Astrocyte (in vitro differentiated cells and primary cell): ENCODE measurements at regions not wholly inside any gene's neighbourhood (a gene's known extent, or its start where the extent isn't known, plus 50 kb on each side); places are given as distances from the start of the nearest gene placed in this dataset.

ENCODE experiments used
- EZH2 ChIP-seq: IDR thresholded peaks from 2 replicates; pipeline ENCODE4 v1.6.1; 2012; ENCODE audit warnings: mild to moderate bottlenecking, low read length, inconsistent platforms; ENCODE audit not compliant: insufficient read depth
- TF ChIP-seq, protein P1 (sequence below): IDR thresholded peaks from 2 replicates; pipeline ENCODE4 v1.5.1; 2011; ENCODE audit warnings: low read depth, mild to moderate bottlenecking, inconsistent platforms, low read length, moderate library complexity; ENCODE audit not compliant: insufficient read depth

DNA sequence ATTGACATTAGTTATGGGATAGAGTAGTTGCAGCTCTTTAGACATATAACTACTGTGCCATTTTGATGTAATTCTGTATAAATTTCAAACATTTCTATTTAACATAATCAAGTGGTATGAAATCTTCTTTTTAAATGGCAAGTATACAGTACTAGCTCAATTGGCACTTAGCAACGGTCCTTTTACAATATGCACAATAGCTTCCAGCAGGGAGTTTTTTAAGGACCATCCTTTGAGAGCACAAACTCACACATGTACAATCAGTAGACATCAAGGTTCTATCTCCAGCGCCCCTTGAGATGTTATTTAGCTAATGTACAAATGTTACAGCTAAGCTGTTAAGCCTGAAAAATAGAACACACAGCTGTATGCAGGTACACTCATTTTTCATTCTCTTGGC is 480.7 kb downstream of the TFEC start:
- TF ChIP-seq, protein P1, sequence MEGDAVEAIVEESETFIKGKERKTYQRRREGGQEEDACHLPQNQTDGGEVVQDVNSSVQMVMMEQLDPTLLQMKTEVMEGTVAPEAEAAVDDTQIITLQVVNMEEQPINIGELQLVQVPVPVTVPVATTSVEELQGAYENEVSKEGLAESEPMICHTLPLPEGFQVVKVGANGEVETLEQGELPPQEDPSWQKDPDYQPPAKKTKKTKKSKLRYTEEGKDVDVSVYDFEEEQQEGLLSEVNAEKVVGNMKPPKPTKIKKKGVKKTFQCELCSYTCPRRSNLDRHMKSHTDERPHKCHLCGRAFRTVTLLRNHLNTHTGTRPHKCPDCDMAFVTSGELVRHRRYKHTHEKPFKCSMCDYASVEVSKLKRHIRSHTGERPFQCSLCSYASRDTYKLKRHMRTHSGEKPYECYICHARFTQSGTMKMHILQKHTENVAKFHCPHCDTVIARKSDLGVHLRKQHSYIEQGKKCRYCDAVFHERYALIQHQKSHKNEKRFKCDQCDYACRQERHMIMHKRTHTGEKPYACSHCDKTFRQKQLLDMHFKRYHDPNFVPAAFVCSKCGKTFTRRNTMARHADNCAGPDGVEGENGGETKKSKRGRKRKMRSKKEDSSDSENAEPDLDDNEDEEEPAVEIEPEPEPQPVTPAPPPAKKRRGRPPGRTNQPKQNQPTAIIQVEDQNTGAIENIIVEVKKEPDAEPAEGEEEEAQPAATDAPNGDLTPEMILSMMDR, result no peak
- TF ChIP-seq EZH2, result no peak
